Fibroblast of lung (primary cell): ENCODE measurements at regions not wholly inside any gene's neighbourhood (a gene's known extent, or its start where the extent isn't known, plus 50 kb on each side); places are given as distances from the start of the nearest gene placed in this dataset.

ENCODE experiments used
- CTCF ChIP-seq, 2 donors: IDR thresholded peaks in 1 of 2; conservative IDR thresholded peaks in 1 of 2; 1 replicate in 1 of 2; 2 replicates in 1 of 2; pipeline ENCODE4 v1.5.1; 2011 to 2012; ENCODE audit warnings: low read length in 2 of 2, control low read depth in 1 of 2, inconsistent platforms in 1 of 2, low read depth in 1 of 2, mild to moderate bottlenecking in 1 of 2
- EZH2 ChIP-seq: IDR thresholded peaks from 2 replicates; pipeline ENCODE4 v1.5.1; 2012; ENCODE audit warnings: low read length, control low read depth, mild to moderate bottlenecking; ENCODE audit errors: missing control alignments

- TF ChIP-seq CTCF (conservative IDR thresholded peaks at IDR 0.05 in 1 of 2, IDR thresholded peaks at IDR 0.05 in 1 of 2; ENCODE audit: low read depth in 1 of 2, low read length in 2 of 2) (no peak), EZH2 (no peak)
Observed at GRCh38 chr17:71331754-71332325, 789.0 kb upstream of the SOX9 start.
